Gastroesophageal sphincter (tissue), 3 donors: ENCODE measurements at regions not wholly inside any gene's neighbourhood (a gene's known extent, or its start where the extent isn't known, plus 50 kb on each side); places are given as distances from the start of the nearest gene placed in this dataset.

Source experiments
- POLR2A ChIP-seq, 2 donors: fragments of 450-650 bp; IDR thresholded peaks; one replicate each; pipeline ENCODE4 v1.6.1; 2017; ENCODE audit warnings: antibody characterized with exemption in 2 of 2, mild to moderate bottlenecking in 2 of 2, moderate library complexity in 1 of 2
- POLR2AphosphoS5 ChIP-seq: sonication (generic); formaldehyde crosslinking; IDR thresholded peaks from one replicate; pipeline ENCODE4 v1.6.1; 2017; ENCODE audit warnings: antibody characterized with exemption
- TF ChIP-seq, protein P1 (sequence below), 4 experiments: fragments of 200-600 bp in 2 of 4; fragments of 450-650 bp in 2 of 4; sonication (generic) in 1 of 4; IDR thresholded peaks; one replicate each; pipeline ENCODE4 v1.5.1; 2017 to 2019; ENCODE audit warnings: antibody characterized with exemption in 4 of 4, mild to moderate bottlenecking in 2 of 4, moderate library complexity in 2 of 4

DNA sequence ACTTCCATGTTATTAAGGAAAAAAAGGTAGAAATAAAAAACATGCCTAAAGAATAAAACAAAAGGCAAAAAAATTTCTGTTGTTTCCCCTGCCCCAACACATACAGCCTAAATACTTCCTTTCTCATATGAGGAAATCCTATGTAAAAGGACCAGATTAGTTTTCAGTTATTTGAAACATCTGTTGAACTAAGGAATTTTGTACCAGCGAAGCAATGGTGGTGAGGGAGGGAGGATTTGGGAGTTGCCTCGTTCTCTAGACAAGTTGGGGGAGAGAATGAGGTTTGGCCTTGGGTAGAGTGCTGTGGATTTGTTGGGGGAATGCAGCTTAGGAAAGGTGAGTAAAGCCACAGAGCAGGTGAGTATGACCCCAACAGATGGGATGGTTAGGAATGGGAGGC lies 141.5 kb upstream of the RFLNA start:
- no peak for TF ChIP-seq POLR2A (IDR thresholded peaks at IDR 0.05)
- TF ChIP-seq, protein P1, sequence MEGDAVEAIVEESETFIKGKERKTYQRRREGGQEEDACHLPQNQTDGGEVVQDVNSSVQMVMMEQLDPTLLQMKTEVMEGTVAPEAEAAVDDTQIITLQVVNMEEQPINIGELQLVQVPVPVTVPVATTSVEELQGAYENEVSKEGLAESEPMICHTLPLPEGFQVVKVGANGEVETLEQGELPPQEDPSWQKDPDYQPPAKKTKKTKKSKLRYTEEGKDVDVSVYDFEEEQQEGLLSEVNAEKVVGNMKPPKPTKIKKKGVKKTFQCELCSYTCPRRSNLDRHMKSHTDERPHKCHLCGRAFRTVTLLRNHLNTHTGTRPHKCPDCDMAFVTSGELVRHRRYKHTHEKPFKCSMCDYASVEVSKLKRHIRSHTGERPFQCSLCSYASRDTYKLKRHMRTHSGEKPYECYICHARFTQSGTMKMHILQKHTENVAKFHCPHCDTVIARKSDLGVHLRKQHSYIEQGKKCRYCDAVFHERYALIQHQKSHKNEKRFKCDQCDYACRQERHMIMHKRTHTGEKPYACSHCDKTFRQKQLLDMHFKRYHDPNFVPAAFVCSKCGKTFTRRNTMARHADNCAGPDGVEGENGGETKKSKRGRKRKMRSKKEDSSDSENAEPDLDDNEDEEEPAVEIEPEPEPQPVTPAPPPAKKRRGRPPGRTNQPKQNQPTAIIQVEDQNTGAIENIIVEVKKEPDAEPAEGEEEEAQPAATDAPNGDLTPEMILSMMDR (IDR thresholded peaks at IDR 0.05), result no peak
- TF ChIP-seq POLR2AphosphoS5, result no peak
